Loucy (cell line): ENCODE measurements at regions not wholly inside any gene's neighbourhood (a gene's known extent, or its start where the extent isn't known, plus 50 kb on each side); places are given as distances from the start of the nearest gene placed in this dataset.

Source experiments
- H2AFZ ChIP-seq: fragments of 200-600 bp; sonication (generic); 2 replicates; pipeline ENCODE4 v1.6.0; 2016; ENCODE audit warnings: antibody characterized with exemption, mild to moderate bottlenecking, low read length, moderate library complexity
- H3F3A ChIP-seq: fragments of 200-600 bp; 2 replicates; pipeline ENCODE4 v1.6.0; 2016; ENCODE audit warnings: antibody characterized with exemption, low read depth, mild to moderate bottlenecking
- H3K27me3 ChIP-seq: fragments of 200-600 bp; sonication (generic); 2 replicates; pipeline ENCODE4 v1.6.1; 2014; ENCODE audit warnings: low read length, mild to moderate bottlenecking; ENCODE audit not compliant: insufficient read depth, poor library complexity, severe bottlenecking
- H3K36me3 ChIP-seq: fragments of 200-600 bp; sonication (generic); 2 replicates; pipeline ENCODE4 v1.6.1; 2016; ENCODE audit warnings: low read length; ENCODE audit not compliant: insufficient read depth
- H3K4me1 ChIP-seq: fragments of 200-600 bp; sonication (generic); 2 replicates; pipeline ENCODE4 v1.5.1; 2014; ENCODE audit warnings: low read length, mild to moderate bottlenecking; ENCODE audit not compliant: insufficient read depth, poor library complexity, severe bottlenecking
- H3K4me2 ChIP-seq: fragments of 200-600 bp; sonication (generic); 2 replicates; pipeline ENCODE4 v1.6.0; 2014; ENCODE audit warnings: antibody characterized with exemption, low read length, low read depth, mild to moderate bottlenecking; ENCODE audit not compliant: poor library complexity, severe bottlenecking
- H3K4me3 ChIP-seq: fragments of 200-600 bp; sonication (generic); 2 replicates; pipeline ENCODE4 v1.5.1; 2014; ENCODE audit warnings: low read length, mild to moderate bottlenecking, mixed read lengths; ENCODE audit not compliant: poor library complexity, severe bottlenecking
- H3K79me2 ChIP-seq: fragments of 200-600 bp; sonication (generic); 2 replicates; pipeline ENCODE4 v1.6.1; 2014; ENCODE audit warnings: low read length; ENCODE audit not compliant: insufficient read depth
- H3K9ac ChIP-seq: fragments of 200-600 bp; sonication (generic); 2 replicates; pipeline ENCODE4 v1.6.0; 2014; ENCODE audit warnings: mild to moderate bottlenecking, low read depth, low read length, moderate library complexity; ENCODE audit not compliant: poor library complexity, severe bottlenecking
- H3K9me2 ChIP-seq: fragments of 200-600 bp; sonication (generic); replicated peaks from 2 replicates; pipeline ENCODE4 v1.6.1; 2016; ENCODE audit warnings: low read depth, low read length, mixed read lengths
- H3K9me3 ChIP-seq: fragments of 200-600 bp; sonication (generic); 2 replicates; pipeline ENCODE4 v1.6.1; 2014; ENCODE audit warnings: mild to moderate bottlenecking, antibody characterized with exemption, low read length, low read depth; ENCODE audit not compliant: insufficient read depth
- H4K20me1 ChIP-seq: fragments of 200-600 bp; sonication (generic); 2 replicates; pipeline ENCODE4 v1.6.0; 2014; ENCODE audit warnings: antibody characterized with exemption, low read length, mild to moderate bottlenecking; ENCODE audit not compliant: insufficient read depth, poor library complexity, severe bottlenecking
- EZH2phosphoT487 ChIP-seq: fragments of 200-600 bp; IDR thresholded peaks from 2 replicates; pipeline ENCODE4 v1.6.1; 2018; ENCODE audit warnings: antibody characterized with exemption, mild to moderate bottlenecking, moderate library complexity, borderline replicate concordance
- TF ChIP-seq, protein P1 (sequence below): fragments of 200-600 bp; sonication (generic); conservative IDR thresholded peaks from 2 replicates; pipeline ENCODE4 v1.5.1; 2014; ENCODE audit warnings: mild to moderate bottlenecking, antibody characterized with exemption, low read length

DNA sequence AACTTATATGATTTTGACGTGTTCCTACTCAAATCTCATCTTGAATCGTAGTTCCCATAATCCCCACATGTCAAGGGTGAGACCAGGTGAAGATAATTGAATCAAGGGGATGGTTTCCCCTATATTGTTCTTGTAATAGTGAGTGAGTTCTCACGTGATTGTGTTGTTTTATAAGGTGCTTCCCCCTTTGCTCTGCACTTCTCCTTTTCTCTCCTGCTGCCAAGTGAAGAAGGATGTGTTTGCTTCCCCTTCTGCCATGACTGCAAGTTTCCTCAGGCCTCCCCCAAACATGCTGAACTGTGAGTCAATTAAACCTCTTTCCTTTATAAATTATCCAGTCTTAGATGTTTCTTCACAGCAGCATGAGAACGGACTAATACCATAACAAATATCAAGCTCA, 83.2 kb downstream of the MANEA start:
- no peaks in the 10 kb centered on the region for H3K9me3 ChIP-seq
- H3F3A ChIP-seq, result no peaks in the 10 kb centered on the region
- H3K36me3 ChIP-seq, result no peaks in the 10 kb centered on the region
- no peaks in the 10 kb centered on the region for H3K4me1 ChIP-seq
- H4K20me1 ChIP-seq, result no peaks in the 10 kb centered on the region
- H3K4me3 ChIP-seq, result no peak overlapping the region
- no peak overlapping the region for H3K4me2 ChIP-seq
- H3K27me3 ChIP-seq, result no peaks in the 10 kb centered on the region
- no peaks in the 10 kb centered on the region for H3K9me2 ChIP-seq
- no peak overlapping the region for H3K9ac ChIP-seq
- TF ChIP-seq EZH2phosphoT487, result no peak
- TF ChIP-seq, protein P1, sequence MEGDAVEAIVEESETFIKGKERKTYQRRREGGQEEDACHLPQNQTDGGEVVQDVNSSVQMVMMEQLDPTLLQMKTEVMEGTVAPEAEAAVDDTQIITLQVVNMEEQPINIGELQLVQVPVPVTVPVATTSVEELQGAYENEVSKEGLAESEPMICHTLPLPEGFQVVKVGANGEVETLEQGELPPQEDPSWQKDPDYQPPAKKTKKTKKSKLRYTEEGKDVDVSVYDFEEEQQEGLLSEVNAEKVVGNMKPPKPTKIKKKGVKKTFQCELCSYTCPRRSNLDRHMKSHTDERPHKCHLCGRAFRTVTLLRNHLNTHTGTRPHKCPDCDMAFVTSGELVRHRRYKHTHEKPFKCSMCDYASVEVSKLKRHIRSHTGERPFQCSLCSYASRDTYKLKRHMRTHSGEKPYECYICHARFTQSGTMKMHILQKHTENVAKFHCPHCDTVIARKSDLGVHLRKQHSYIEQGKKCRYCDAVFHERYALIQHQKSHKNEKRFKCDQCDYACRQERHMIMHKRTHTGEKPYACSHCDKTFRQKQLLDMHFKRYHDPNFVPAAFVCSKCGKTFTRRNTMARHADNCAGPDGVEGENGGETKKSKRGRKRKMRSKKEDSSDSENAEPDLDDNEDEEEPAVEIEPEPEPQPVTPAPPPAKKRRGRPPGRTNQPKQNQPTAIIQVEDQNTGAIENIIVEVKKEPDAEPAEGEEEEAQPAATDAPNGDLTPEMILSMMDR, result no peak
- H2AFZ ChIP-seq, result no peak overlapping the region
- no peaks in the 10 kb centered on the region for H3K79me2 ChIP-seq

DNA sequence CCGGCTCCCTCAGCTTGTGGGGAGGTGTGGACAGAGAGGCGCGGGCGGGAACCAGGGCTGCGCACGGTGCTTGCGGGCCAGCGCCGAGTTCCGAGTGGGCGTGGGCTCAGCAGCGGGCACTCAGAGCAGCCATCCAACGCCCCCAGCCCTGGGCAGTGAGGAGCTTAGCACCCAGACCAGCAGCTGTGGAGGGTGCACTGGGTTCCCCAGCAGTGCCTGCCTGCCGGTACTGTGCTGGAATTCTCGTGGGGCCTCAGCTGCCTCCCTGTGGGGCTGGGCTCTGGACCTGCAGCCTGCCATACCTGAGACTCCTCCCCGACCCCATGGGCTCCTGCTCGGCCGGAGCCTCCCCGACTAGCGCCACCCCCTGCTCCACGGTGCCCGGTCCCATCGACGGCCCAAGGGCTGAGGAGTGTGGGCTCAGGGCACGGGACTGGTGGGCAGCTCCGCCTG, 92.7 kb downstream of the MANEA start:
- Histone ChIP-seq H3K36me3 (no peaks in the 10 kb centered on the region), H3K9ac (no peak overlapping the region), H3K4me3 (no peak overlapping the region), H3K9me2 (no peaks in the 10 kb centered on the region), H3K79me2 (no peaks in the 10 kb centered on the region), H4K20me1 (no peaks in the 10 kb centered on the region), H3K27me3 (no peaks in the 10 kb centered on the region), H3K9me3 (no peaks in the 10 kb centered on the region), H3K4me1 (no peaks in the 10 kb centered on the region), H3F3A (no peaks in the 10 kb centered on the region), H3K4me2 (no peak overlapping the region), H2AFZ (no peak overlapping the region)
- TF ChIP-seq, protein P1, result no peak
- TF ChIP-seq EZH2phosphoT487, result no peak

DNA sequence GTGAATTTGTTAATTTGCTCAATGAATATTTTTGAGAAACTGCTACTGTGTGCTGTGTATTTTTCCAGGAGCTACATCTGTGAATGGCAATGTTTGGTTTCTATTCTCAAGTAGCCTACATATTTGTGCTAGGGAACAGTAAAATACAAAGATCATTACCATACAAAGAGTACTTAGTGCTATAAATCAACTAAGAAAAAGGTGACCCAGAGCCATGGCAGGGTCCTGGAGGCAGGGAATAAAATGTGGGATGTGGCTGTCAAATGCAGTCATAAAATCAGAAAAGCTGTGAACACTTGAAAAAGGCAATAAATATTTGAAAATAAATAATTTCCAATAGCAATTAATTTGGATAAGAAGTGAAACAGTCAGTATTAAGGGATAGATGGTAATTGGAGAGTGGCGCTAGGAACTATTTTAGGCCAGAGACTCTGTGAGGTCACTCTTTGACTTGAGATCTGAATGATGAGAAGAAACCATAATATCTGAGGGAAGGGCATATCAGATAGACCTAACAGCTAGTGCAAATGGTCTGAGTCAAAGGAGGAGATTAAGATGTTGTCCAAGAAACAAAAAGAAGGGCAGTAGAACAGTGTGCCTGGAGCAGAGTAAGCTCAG, 98.8 kb downstream of the MANEA start:
- H3F3A ChIP-seq, result no peaks in the 10 kb centered on the region
- H3K27me3 ChIP-seq, result no peaks in the 10 kb centered on the region
- H4K20me1 ChIP-seq, result no peaks in the 10 kb centered on the region
- no peak overlapping the region for H2AFZ ChIP-seq
- H3K9ac ChIP-seq, result no peak overlapping the region
- no peaks in the 10 kb centered on the region for H3K9me3 ChIP-seq
- TF ChIP-seq EZH2phosphoT487, result no peak
- TF ChIP-seq, protein P1, result no peak
- H3K4me1 ChIP-seq, result no peaks in the 10 kb centered on the region
- H3K36me3 ChIP-seq, result no peaks in the 10 kb centered on the region
- H3K79me2 ChIP-seq, result no peaks in the 10 kb centered on the region
- H3K4me3 ChIP-seq, result no peak overlapping the region
- H3K4me2 ChIP-seq, result no peak overlapping the region
- H3K9me2 ChIP-seq, result no peaks in the 10 kb centered on the region
